ENCODE measurements at regions not wholly inside any gene's neighbourhood (a gene's known extent, or its start where the extent isn't known, plus 50 kb on each side); places are given as distances from the start of the nearest gene placed in this dataset.

DNA sequence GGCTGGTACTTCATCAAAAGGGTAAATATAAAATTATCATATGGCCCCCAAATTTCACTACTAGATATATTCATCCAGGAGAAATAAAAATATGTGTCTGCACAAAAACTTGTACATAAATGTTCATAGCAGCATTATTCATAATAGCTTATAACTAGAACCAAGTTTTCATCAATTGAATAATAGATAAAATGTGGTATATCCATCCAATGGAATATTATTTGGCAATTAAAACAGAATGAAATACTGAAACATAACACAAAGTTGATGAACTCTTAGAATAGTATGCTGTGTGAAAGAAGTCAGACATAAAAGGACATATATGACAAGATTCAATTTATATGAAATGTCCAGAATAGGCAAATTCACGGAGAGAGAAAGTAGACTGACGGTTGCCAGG lies 389.3 kb upstream of the ADAMTS9 start:
- Mint-ChIP-seq H3K27ac (no peak overlapping the region), H3K4me3 (no peak overlapping the region), H3K36me3 (no peaks in the 10 kb centered on the region), H3K27me3 (peaks cover 3% of the 10 kb centered on the region), H3K4me1 (ENCODE audit: unreplicated experiment) (peaks cover 1% of the 10 kb centered on the region), H3K9me3 (peaks cover 4% of the 10 kb centered on the region)
- DNase-seq (ENCODE audit: extremely low spot score, unreplicated experiment), result no peak
- TF ChIP-seq, protein P1, sequence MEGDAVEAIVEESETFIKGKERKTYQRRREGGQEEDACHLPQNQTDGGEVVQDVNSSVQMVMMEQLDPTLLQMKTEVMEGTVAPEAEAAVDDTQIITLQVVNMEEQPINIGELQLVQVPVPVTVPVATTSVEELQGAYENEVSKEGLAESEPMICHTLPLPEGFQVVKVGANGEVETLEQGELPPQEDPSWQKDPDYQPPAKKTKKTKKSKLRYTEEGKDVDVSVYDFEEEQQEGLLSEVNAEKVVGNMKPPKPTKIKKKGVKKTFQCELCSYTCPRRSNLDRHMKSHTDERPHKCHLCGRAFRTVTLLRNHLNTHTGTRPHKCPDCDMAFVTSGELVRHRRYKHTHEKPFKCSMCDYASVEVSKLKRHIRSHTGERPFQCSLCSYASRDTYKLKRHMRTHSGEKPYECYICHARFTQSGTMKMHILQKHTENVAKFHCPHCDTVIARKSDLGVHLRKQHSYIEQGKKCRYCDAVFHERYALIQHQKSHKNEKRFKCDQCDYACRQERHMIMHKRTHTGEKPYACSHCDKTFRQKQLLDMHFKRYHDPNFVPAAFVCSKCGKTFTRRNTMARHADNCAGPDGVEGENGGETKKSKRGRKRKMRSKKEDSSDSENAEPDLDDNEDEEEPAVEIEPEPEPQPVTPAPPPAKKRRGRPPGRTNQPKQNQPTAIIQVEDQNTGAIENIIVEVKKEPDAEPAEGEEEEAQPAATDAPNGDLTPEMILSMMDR (conservative IDR thresholded peaks at IDR 0.05), result no peak

DNA sequence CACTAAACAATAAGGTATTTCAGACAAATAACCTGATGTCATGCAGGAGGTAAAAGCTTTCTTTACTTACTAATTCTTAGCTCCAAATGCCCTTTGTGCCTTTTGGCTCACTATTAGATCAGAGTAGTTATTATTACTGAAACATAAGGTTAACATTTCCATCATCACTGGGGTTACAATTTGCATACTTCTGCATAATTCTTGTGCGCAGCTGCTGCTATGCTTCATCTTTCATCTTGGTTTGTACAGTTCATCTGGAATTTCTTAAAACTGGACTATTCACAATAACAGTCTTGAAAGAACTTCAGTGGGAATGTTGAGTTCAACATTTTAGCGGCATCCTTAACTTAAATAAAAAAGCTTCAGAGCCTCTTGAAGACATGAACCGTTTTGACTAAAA lies 383.2 kb upstream of the ADAMTS9 start:
- H3K9me3 Mint-ChIP-seq, result no peaks in the 10 kb centered on the region
- H3K4me1 Mint-ChIP-seq (ENCODE audit: unreplicated experiment), result no peaks in the 10 kb centered on the region
- TF ChIP-seq, protein P1 (conservative IDR thresholded peaks at IDR 0.05), result no peak
- H3K27ac Mint-ChIP-seq, result no peak overlapping the region
- DNase-seq (ENCODE audit: extremely low spot score, unreplicated experiment), result no peak
- H3K4me3 Mint-ChIP-seq, result no peak overlapping the region
- H3K27me3 Mint-ChIP-seq, result no peaks in the 10 kb centered on the region
- no peaks in the 10 kb centered on the region for H3K36me3 Mint-ChIP-seq

DNA sequence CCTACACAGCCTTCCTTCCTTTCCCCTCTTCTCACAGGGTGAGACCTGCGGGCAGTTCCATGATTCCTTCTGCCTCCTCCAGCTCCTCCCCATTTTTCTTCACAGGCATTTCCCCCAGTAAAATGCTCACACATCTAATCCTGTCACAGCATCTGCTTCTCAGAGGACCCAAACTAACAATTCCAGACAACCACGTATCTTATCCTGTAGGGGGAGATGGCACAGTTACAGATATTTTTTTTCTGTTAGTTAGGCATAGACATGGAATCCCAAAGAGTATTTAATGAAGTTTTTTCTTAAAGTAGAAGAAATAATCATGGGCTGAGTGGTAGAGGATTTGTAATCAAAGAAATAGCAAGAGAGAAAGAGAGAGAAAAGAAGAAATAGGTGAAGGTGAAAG lies 373.1 kb upstream of the ADAMTS9 start:
- Mint-ChIP-seq H3K27ac (no peak overlapping the region), H3K4me3 (no peak overlapping the region), H3K9me3 (no peaks in the 10 kb centered on the region), H3K36me3 (no peaks in the 10 kb centered on the region), H3K4me1 (ENCODE audit: unreplicated experiment) (no peaks in the 10 kb centered on the region), H3K27me3 (no peaks in the 10 kb centered on the region)
- no peak for DNase-seq (ENCODE audit: extremely low spot score, unreplicated experiment)
- TF ChIP-seq, protein P1 (conservative IDR thresholded peaks at IDR 0.05), result no peak

DNA sequence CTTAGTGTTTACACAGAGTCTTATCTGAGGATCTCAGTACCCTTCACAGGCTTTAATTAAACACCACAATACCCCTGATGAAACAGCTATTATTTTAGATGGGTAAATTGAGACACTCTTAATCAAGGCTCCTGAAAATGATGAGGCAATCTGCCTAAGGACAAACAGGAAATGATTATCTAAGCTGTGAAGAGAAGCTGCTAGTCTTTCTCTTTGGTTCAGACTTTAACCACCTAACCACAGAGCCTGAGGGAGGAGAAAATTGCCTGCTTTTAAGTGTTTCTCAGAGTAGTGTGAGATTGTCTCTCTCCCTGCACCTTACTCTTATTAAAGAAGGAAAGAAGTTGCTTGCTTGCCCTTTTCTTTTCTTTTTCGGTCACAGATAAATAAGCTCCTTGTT lies 364.3 kb upstream of the ADAMTS9 start:
- Mint-ChIP-seq H3K4me1 (ENCODE audit: unreplicated experiment) (no peaks in the 10 kb centered on the region), H3K9me3 (no peaks in the 10 kb centered on the region), H3K27ac (no peak overlapping the region), H3K4me3 (no peak overlapping the region), H3K36me3 (no peaks in the 10 kb centered on the region), H3K27me3 (no peaks in the 10 kb centered on the region)
- no peak for DNase-seq (ENCODE audit: extremely low spot score, unreplicated experiment)
- TF ChIP-seq, protein P1 (conservative IDR thresholded peaks at IDR 0.05), result no peak

DNA sequence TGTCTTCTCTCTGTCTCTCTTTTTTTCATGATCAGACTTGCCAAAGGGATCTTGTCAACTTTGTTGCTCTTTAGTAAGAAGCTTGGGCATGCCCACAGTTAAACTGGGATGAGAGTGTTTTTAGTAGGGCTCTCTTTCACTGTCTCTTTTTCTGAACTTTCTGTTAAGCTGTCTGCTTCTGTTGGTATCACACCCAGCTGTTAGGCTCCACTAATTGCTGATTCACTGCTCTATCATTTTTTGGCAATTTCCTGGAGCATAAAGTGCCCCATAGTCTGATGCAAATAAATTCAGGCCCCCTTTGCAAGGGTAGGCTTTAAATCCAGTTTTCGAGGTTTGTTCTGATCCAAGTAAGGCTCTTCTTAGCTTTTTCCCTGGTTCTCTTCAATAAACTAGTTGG lies 360.4 kb upstream of the ADAMTS9 start:
- no peaks in the 10 kb centered on the region for H3K4me1 Mint-ChIP-seq (ENCODE audit: unreplicated experiment)
- peaks cover 3% of the 10 kb centered on the region for H3K36me3 Mint-ChIP-seq
- no peak for DNase-seq (ENCODE audit: extremely low spot score, unreplicated experiment)
- H3K27me3 Mint-ChIP-seq, result no peaks in the 10 kb centered on the region
- TF ChIP-seq, protein P1 (conservative IDR thresholded peaks at IDR 0.05), result no peak
- no peak overlapping the region for H3K27ac Mint-ChIP-seq
- peaks cover 5% of the 10 kb centered on the region for H3K9me3 Mint-ChIP-seq
- H3K4me3 Mint-ChIP-seq, result no peak overlapping the region

DNA sequence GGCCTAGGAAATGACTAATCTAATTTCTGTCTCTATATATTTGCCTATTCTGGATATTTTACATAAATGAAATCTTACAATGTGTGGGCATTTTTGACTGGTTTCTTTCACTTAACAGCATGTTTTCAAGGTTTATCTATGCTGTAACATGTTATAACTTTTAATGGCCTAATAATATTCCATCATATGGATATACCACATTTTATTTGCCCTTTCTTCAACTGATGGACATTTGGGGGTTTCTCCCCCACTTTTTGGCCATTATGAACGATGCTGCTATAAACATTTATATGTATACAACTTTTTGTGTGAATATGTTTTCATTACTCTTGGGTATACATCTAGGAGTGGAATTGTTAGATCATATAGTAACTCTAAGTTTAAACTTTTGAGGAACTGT lies 357.3 kb upstream of the ADAMTS9 start:
- H3K9me3 Mint-ChIP-seq, result peaks cover 5% of the 10 kb centered on the region

More for the DNA sequence above, 357.3 kb upstream of the ADAMTS9 start:
- TF ChIP-seq, protein P1 (conservative IDR thresholded peaks at IDR 0.05), result no peak
- no peak overlapping the region for H3K27ac Mint-ChIP-seq
- DNase-seq (ENCODE audit: extremely low spot score, unreplicated experiment), result no peak
- H3K4me3 Mint-ChIP-seq, result no peak overlapping the region
- H3K36me3 Mint-ChIP-seq, result peaks cover 3% of the 10 kb centered on the region
- no peaks in the 10 kb centered on the region for H3K4me1 Mint-ChIP-seq (ENCODE audit: unreplicated experiment)
- H3K27me3 Mint-ChIP-seq, result no peaks in the 10 kb centered on the region
